Cardiac fibroblast (primary cell): ENCODE measurements at regions not wholly inside any gene's neighbourhood (a gene's known extent, or its start where the extent isn't known, plus 50 kb on each side); places are given as distances from the start of the nearest gene placed in this dataset.

Experiments
- DNase-seq, 2 donors: peaks; one replicate each; pipeline versions ENCODE4 v3.0.0 to v3.0.0-alpha.2; 2010; ENCODE audit warnings: low read depth in 2 of 2
- H3K4me3 ChIP-seq, 2 donors: replicated peaks in 1 of 2; 1 replicate in 1 of 2; 2 replicates in 1 of 2; pipeline ENCODE4 v1.5.1; 2011; ENCODE audit warnings: low read depth in 2 of 2, low read length in 2 of 2, mild to moderate bottlenecking in 2 of 2, moderate library complexity in 1 of 2
- CTCF ChIP-seq: IDR thresholded peaks from one replicate; pipeline ENCODE4 v1.5.1; 2011; ENCODE audit warnings: low read depth, mild to moderate bottlenecking, low read length, inconsistent platforms

DNA sequence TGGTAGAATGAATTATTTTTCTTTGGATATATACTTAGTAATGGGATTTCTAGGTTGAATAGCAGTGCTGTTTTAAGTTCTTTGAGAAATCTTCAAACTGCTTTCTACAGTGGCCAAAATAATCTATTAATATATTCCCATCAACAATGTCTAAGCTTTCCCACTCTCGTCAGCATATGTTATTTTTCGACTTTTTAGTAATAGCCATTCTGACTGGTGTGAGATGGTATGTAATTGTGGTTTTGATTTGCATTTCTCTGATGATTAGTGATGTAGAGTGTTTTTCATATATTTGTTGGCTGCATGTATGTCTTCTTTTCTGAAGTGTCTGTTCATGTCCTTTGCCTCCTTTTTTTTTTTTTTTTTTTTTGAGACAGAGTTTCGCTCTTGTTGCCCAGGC is 90.2 kb upstream of the CSNK1A1L start:
- TF ChIP-seq CTCF = no peak
- no peak overlapping the region for H3K4me3 ChIP-seq
- peak in 1 of 2 donors; percentile 28 for DNase-seq

DNA sequence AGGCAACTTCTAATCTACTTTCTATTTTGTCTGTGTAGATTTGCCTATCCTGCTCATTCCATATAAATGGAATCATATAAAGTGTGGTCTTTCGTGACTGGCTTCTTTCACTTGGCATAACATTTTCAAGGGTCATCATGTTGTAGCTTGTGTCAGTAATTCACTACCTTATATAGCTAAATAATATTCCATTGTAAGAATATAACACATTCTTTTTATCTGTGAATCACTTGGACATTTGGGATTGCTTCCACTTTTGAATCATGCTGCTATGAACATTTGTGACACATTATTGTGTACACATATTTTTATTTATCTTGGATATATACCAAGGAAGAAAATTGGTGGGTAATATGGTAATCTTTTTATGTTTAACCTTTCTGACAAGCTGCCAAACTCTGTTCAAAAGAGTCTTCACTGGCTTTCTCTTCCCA is 89.0 kb upstream of the CSNK1A1L start:
- no peak overlapping the region for H3K4me3 ChIP-seq
- peak; percentile 49 to 96 for DNase-seq
- TF ChIP-seq CTCF = no peak

DNA sequence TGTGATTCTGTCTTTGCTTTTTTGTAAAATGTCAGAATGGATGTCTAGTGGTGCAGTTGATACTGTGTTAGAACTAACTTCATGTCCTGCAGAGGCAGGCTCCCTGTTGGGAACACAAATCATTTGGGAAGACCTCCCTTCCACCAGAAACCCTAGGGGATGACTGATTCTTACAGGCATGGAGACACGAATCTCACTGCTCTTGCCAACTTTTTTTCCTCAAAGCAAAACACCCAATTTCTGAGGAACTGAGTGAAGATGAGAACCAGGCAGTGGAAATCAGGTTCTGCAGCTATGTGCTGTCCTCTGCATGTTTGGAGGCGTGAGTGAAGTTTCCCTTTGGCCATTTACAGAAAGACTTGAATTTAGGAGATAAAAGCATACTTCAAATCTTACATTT is 87.5 kb upstream of the CSNK1A1L start:
- no peak overlapping the region for H3K4me3 ChIP-seq
- no peak for TF ChIP-seq CTCF
- peak; percentile 36 to 51 for DNase-seq

DNA sequence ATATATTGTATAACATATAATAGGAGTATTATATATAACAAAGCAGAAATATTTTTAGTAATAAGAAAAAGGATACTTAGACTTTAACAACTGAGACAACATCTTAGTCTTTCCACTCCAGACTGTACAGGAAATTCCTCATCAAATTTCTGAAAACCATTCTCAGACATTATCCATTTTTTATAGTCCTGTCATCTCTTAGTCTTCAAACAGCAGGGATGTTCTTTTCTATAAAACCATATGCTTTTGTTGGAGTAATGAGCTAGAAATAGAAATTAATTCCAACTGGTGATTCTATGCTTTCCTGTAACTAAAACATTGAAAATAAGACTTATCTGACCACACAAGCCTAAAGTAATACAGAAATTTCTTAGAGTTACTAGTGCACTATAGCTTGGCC is 82.2 kb upstream of the CSNK1A1L start:
- H3K4me3 ChIP-seq = no peak overlapping the region
- DNase-seq = peak in 1 of 2 donors; percentile 41
- no peak for TF ChIP-seq CTCF

DNA sequence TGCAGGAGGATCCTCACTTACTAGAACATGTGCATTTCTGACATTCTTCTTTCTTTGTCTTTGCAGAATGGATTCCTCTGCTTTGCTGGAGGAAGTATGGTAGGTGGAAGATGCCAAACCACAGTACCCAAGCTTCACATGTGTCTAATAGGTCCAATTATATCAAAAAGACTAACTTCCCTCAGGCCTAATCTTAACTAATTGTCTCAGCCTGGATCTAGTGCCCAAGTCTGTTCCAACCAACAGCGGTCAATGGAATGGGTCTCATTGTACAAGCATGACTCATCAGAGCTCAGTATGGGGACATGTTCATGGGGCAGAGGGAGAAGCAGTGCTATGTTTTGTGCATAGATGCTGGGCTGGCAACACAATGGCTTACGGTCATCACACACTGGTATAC is 81.6 kb upstream of the CSNK1A1L start:
- TF ChIP-seq CTCF = no peak
- no peak overlapping the region for H3K4me3 ChIP-seq
- peak in 1 of 2 donors; percentile 74 for DNase-seq

GRCh38 chr13:37181620-37182019 is 76.2 kb upstream of the CSNK1A1L start:
- DNase-seq = no peak
- TF ChIP-seq CTCF = no peak
- H3K4me3 ChIP-seq = no peak overlapping the region

DNA sequence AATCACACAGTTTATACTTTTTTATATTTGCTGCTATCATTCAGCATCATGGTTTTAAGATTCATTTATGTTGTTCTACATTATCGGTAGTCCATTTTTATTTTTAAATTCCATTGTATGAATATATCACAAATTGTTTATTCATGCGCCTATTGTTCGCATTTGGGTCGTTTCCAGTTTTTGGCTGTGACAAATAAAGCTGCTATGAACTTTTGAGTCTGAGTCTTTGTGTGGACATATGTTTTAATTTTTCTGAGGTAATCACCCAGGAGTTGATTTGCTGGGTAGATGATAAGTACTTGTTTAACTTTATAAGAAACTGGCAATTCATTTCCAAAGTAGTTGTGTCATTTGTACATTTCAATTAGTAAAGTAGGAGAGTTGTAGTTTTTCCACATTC is 74.2 kb upstream of the CSNK1A1L start:
- no peak for TF ChIP-seq CTCF
- peak; percentile 34 to 88 for DNase-seq
- H3K4me3 ChIP-seq = no peak overlapping the region
